HG03354 (cell line): ENCODE measurements at regions not wholly inside any gene's neighbourhood (a gene's known extent, or its start where the extent isn't known, plus 50 kb on each side); places are given as distances from the start of the nearest gene placed in this dataset.
"Not testable (repeated sequence)": the region's sequence is repeated elsewhere in the genome, so short reads cannot be mapped to it uniquely, and the experiment has no call there.

Source experiments
- ATAC-seq: cut with Tn5 transposase; IDR thresholded peaks from one replicate; pipeline ENCODE4 v1.9.1; 2021; ENCODE audit warnings: mild to moderate bottlenecking; ENCODE audit not compliant: unreplicated experiment, poor library complexity, severe bottlenecking

- no peak for ATAC-seq
Measured at GRCh38 chr2:185347445-185347844, 391.2 kb upstream of the FSIP2 start.

GRCh38 chr2:185360776-185361175, 377.8 kb upstream of the FSIP2 start:
- ATAC-seq: no peak

- no peak for ATAC-seq
Measured at GRCh38 chr2:185372188-185372587, 366.4 kb upstream of the FSIP2 start.

- ATAC-seq: no peak
Measured at GRCh38 chr2:185373229-185373628, 365.4 kb upstream of the FSIP2 start.

- no peak for ATAC-seq
Measured at GRCh38 chr2:185374878-185375277, 363.7 kb upstream of the FSIP2 start.

- no peak for ATAC-seq
Measured at GRCh38 chr2:185375731-185376130, 362.9 kb upstream of the FSIP2 start.

GRCh38 chr2:185381631-185382030, 357.0 kb upstream of the FSIP2 start:
- no peak for ATAC-seq

GRCh38 chr2:185384822-185385560, 353.6 kb upstream of the FSIP2 start:
- ATAC-seq: no peak

GRCh38 chr2:185388226-185388625, 350.4 kb upstream of the FSIP2 start:
- no peak for ATAC-seq

- ATAC-seq: no peak
Measured at GRCh38 chr2:185391543-185391942, 347.1 kb upstream of the FSIP2 start.

- no peak for ATAC-seq
Measured at GRCh38 chr2:185393091-185393490, 345.5 kb upstream of the FSIP2 start.

- ATAC-seq: no peak
Measured at GRCh38 chr2:185402474-185402873, 336.1 kb upstream of the FSIP2 start.

GRCh38 chr2:185404578-185404977, 334.0 kb upstream of the FSIP2 start:
- ATAC-seq: no peak

GRCh38 chr2:185417111-185417510, 321.5 kb upstream of the FSIP2 start:
- no peak for ATAC-seq

- ATAC-seq: no peak
Measured at GRCh38 chr2:185417688-185418087, 320.9 kb upstream of the FSIP2 start.

- not testable (repeated sequence) for ATAC-seq
Measured at GRCh38 chr2:185424958-185425629, 313.5 kb upstream of the FSIP2 start.

- no peak for ATAC-seq
Measured at GRCh38 chr2:185428000-185428399, 310.6 kb upstream of the FSIP2 start.

- no peak for ATAC-seq
Measured at GRCh38 chr2:185433824-185434223, 304.8 kb upstream of the FSIP2 start.

GRCh38 chr2:185436787-185437372, 301.7 kb upstream of the FSIP2 start:
- no peak for ATAC-seq

- ATAC-seq: no peak
Measured at GRCh38 chr2:185441486-185442005, 297.1 kb upstream of the FSIP2 start.

- no peak for ATAC-seq
Measured at GRCh38 chr2:185456517-185456916, 282.1 kb upstream of the FSIP2 start.
